IgD-negative memory B cell (primary cell): ENCODE measurements at regions not wholly inside any gene's neighbourhood (a gene's known extent, or its start where the extent isn't known, plus 50 kb on each side); places are given as distances from the start of the nearest gene placed in this dataset.

ENCODE experiments used
- H3K27ac Mint-ChIP-seq, 3 donors: one replicate each; pipeline ENCODE4 v1.8.0; 2020 to 2022; ENCODE audit warnings: mild to moderate bottlenecking in 3 of 3, mixed read lengths in 3 of 3, moderate library complexity in 1 of 3
- H3K27me3 Mint-ChIP-seq: one replicate; pipeline ENCODE4 v1.8.0; 2021; ENCODE audit warnings: mixed read lengths
- H3K36me3 Mint-ChIP-seq: one replicate; pipeline ENCODE4 v1.8.0; 2020; ENCODE audit warnings: mild to moderate bottlenecking, mixed read lengths
- H3K4me1 Mint-ChIP-seq, 3 donors: one replicate each; pipeline ENCODE4 v1.8.0; 2020 to 2022; ENCODE audit warnings: mixed read lengths in 3 of 3, mild to moderate bottlenecking in 1 of 3
- H3K4me3 Mint-ChIP-seq, 4 donors: one replicate each; pipeline ENCODE4 v1.8.0; 2020 to 2022; ENCODE audit warnings: mild to moderate bottlenecking in 4 of 4, mixed read lengths in 4 of 4, moderate library complexity in 3 of 4
- H3K9me3 Mint-ChIP-seq, 3 donors: one replicate each; pipeline ENCODE4 v1.8.0; 2020 to 2021; ENCODE audit warnings: mixed read lengths in 3 of 3, mild to moderate bottlenecking in 1 of 3

- H3K4me1 Mint-ChIP-seq = no peaks in the 10 kb centered on the region
- H3K36me3 Mint-ChIP-seq = no peaks in the 10 kb centered on the region
- H3K9me3 Mint-ChIP-seq = no peaks in the 10 kb centered on the region
- H3K27ac Mint-ChIP-seq = no peak overlapping the region
- no peak overlapping the region for H3K4me3 Mint-ChIP-seq
- no peaks in the 10 kb centered on the region for H3K27me3 Mint-ChIP-seq
These were observed 65.6 kb upstream of the SEMA6A start for GRCh38 chr5:116640236-116640635.

GRCh38 chr5:116637149-116637740 lies 62.6 kb upstream of the SEMA6A start:
- H3K27me3 Mint-ChIP-seq = peaks cover 2% of the 10 kb centered on the region
- no peak overlapping the region for H3K27ac Mint-ChIP-seq
- no peak overlapping the region for H3K4me3 Mint-ChIP-seq
- no peaks in the 10 kb centered on the region for H3K9me3 Mint-ChIP-seq
- H3K36me3 Mint-ChIP-seq = no peaks in the 10 kb centered on the region
- H3K4me1 Mint-ChIP-seq = no peaks in the 10 kb centered on the region

GRCh38 chr5:116632890-116633289 lies 58.3 kb upstream of the SEMA6A start:
- H3K36me3 Mint-ChIP-seq = no peaks in the 10 kb centered on the region
- no peak overlapping the region for H3K4me3 Mint-ChIP-seq
- H3K27ac Mint-ChIP-seq = no peak overlapping the region
- H3K27me3 Mint-ChIP-seq = peaks cover 2% of the 10 kb centered on the region
- H3K9me3 Mint-ChIP-seq = no peaks in the 10 kb centered on the region
- H3K4me1 Mint-ChIP-seq = no peaks in the 10 kb centered on the region

- H3K4me1 Mint-ChIP-seq = no peaks in the 10 kb centered on the region
- H3K27ac Mint-ChIP-seq = no peak overlapping the region
- H3K9me3 Mint-ChIP-seq = no peaks in the 10 kb centered on the region
These were observed 56.5 kb upstream of the SEMA6A start for GRCh38 chr5:116631147-116631546.

GRCh38 chr5:116629168-116629567 lies 54.5 kb upstream of the SEMA6A start:
- Mint-ChIP-seq H3K9me3 (no peaks in the 10 kb centered on the region), H3K27me3 (peaks cover 4% of the 10 kb centered on the region), H3K4me1 (no peaks in the 10 kb centered on the region), H3K4me3 (no peak overlapping the region), H3K27ac (no peak overlapping the region), H3K36me3 (no peaks in the 10 kb centered on the region)

More at GRCh38 chr5:116631147-116631546, 56.5 kb upstream of the SEMA6A start:
- no peaks in the 10 kb centered on the region for H3K36me3 Mint-ChIP-seq
- peaks cover 4% of the 10 kb centered on the region for H3K27me3 Mint-ChIP-seq
- H3K4me3 Mint-ChIP-seq = no peak overlapping the region

- H3K4me3 Mint-ChIP-seq = no peak overlapping the region
- H3K9me3 Mint-ChIP-seq = no peaks in the 10 kb centered on the region
- peaks cover 2% of the 10 kb centered on the region for H3K27me3 Mint-ChIP-seq
- no peaks in the 10 kb centered on the region for H3K36me3 Mint-ChIP-seq
- H3K27ac Mint-ChIP-seq = no peak overlapping the region
- H3K4me1 Mint-ChIP-seq = no peaks in the 10 kb centered on the region
These were observed 52.5 kb upstream of the SEMA6A start for GRCh38 chr5:116626945-116627679.

- Mint-ChIP-seq H3K4me1 (no peaks in the 10 kb centered on the region), H3K9me3 (no peaks in the 10 kb centered on the region), H3K36me3 (no peaks in the 10 kb centered on the region), H3K4me3 (no peak overlapping the region), H3K27ac (no peak overlapping the region), H3K27me3 (peaks cover 2% of the 10 kb centered on the region)
These were observed 51.7 kb upstream of the SEMA6A start for GRCh38 chr5:116626272-116626723.
